ENCODE measurements at regions not wholly inside any gene's neighbourhood (a gene's known extent, or its start where the extent isn't known, plus 50 kb on each side); places are given as distances from the start of the nearest gene placed in this dataset.

DNA sequence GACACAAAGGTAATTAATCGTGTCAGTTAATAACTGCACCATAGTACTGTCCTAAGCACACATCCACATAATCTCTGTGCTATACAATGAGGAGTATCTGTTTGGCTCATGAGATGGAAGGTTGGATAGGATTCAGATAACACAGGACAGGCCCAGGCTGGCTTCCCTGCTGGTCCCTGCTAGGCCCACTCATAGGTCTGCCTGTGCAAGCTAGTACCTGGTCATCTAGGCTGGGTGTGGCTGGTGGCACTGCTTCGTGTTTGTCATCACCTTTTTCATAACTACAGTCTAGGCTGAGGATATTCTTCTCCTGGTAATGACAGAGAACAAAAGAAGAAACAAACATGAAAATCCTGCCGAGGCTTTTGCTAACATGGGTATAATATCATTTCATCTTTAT, 392.8 kb downstream of the TRIB2 start:
- no peak for DNase-seq
- Histone ChIP-seq H3K36me3 (ENCODE audit: control insufficient read depth, insufficient read depth, low read length) (no peaks in the 10 kb centered on the region), H3K4me3 (ENCODE audit: low read length) (no peak overlapping the region), H3K4me1 (ENCODE audit: control insufficient read depth, insufficient read depth, low read length) (no peaks in the 10 kb centered on the region), H3K27ac (ENCODE audit: low read length) (no peak overlapping the region), H3K9me3 (replicated peaks; ENCODE audit: control insufficient read depth, low read depth, low read length) (no peaks in the 10 kb centered on the region), H3K27me3 (ENCODE audit: control insufficient read depth, insufficient read depth, low read length) (no peaks in the 10 kb centered on the region)
- no CpG with 5 or more reads among the region's 3 CpGs for WGBS (ENCODE audit: insufficient coverage)

- Histone ChIP-seq H3K27me3 (ENCODE audit: control insufficient read depth, insufficient read depth, low read length) (no peaks in the 10 kb centered on the region), H3K9me3 (replicated peaks; ENCODE audit: control insufficient read depth, low read depth, low read length) (no peaks in the 10 kb centered on the region), H3K4me1 (ENCODE audit: control insufficient read depth, insufficient read depth, low read length) (no peaks in the 10 kb centered on the region), H3K27ac (ENCODE audit: low read length) (no peak overlapping the region), H3K4me3 (ENCODE audit: low read length) (no peak overlapping the region), H3K36me3 (ENCODE audit: control insufficient read depth, insufficient read depth, low read length) (no peaks in the 10 kb centered on the region)
- WGBS (ENCODE audit: insufficient coverage), result 83% methylated on average over 1 of the region's 3 CpGs
- DNase-seq, result no peak
Observed at GRCh38 chr2:13110825-13111224, 394.1 kb downstream of the TRIB2 start.

DNA sequence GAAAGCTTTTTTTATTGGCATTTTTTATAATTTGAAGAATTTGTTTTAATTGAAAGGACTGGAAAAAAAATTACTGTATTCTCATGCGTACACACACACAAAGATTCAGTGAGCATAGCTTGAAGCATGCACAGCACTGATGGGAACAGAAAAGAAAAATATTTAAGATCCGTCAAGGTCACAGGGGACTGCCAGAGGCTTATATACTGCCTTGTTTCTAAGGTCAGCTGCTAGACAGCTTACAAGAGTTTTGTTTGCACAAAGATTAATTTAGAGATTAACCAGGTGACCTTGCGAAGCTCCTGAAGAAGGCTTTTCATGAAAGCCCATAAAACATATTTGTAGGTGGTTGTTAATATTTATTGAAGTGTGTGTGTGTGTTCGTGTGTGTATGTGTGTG, 396.3 kb downstream of the TRIB2 start:
- H3K9me3 ChIP-seq (replicated peaks; ENCODE audit: control insufficient read depth, low read depth, low read length), result no peaks in the 10 kb centered on the region
- 43% methylated on average over 2 of the region's 4 CpGs for WGBS (ENCODE audit: insufficient coverage)
- H3K36me3 ChIP-seq (ENCODE audit: control insufficient read depth, insufficient read depth, low read length), result no peaks in the 10 kb centered on the region
- H3K4me1 ChIP-seq (ENCODE audit: control insufficient read depth, insufficient read depth, low read length), result no peaks in the 10 kb centered on the region
- no peak for DNase-seq
- H3K4me3 ChIP-seq (ENCODE audit: low read length), result no peak overlapping the region
- H3K27ac ChIP-seq (ENCODE audit: low read length), result no peak overlapping the region
- H3K27me3 ChIP-seq (ENCODE audit: control insufficient read depth, insufficient read depth, low read length), result no peaks in the 10 kb centered on the region

GRCh38 chr2:13114391-13114790, 397.7 kb downstream of the TRIB2 start:
- no peaks in the 10 kb centered on the region for H3K9me3 ChIP-seq (replicated peaks; ENCODE audit: control insufficient read depth, low read depth, low read length)
- DNase-seq, result peak; percentile 35
- no peaks in the 10 kb centered on the region for H3K27me3 ChIP-seq (ENCODE audit: control insufficient read depth, insufficient read depth, low read length)
- no peak overlapping the region for H3K4me3 ChIP-seq (ENCODE audit: low read length)
- WGBS (ENCODE audit: insufficient coverage), result 38% methylated on average over 1 of the region's 1 CpG
- H3K4me1 ChIP-seq (ENCODE audit: control insufficient read depth, insufficient read depth, low read length), result no peaks in the 10 kb centered on the region
- no peak overlapping the region for H3K27ac ChIP-seq (ENCODE audit: low read length)
- no peaks in the 10 kb centered on the region for H3K36me3 ChIP-seq (ENCODE audit: control insufficient read depth, insufficient read depth, low read length)

DNA sequence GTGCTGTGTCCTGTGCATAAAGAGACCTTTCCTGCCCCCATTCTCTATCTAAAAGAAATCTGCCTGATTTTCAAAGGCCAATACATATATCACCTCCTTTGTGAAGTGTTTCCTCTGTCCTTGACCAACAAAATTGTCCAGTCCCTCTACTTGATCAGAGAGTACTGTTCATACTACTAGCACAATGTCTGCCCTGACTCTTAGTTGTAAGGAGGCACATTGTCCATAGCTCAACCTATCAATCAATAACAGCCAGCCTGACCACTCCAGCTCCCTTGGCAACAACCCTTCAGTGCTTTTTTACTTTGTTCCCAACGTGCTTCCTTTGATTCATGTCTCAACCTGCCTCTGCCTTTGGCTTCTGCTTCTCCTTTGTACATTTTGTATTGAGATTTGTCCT, 398.9 kb downstream of the TRIB2 start:
- no peaks in the 10 kb centered on the region for H3K36me3 ChIP-seq (ENCODE audit: control insufficient read depth, insufficient read depth, low read length)
- H3K27me3 ChIP-seq (ENCODE audit: control insufficient read depth, insufficient read depth, low read length), result no peaks in the 10 kb centered on the region
- no peaks in the 10 kb centered on the region for H3K9me3 ChIP-seq (replicated peaks; ENCODE audit: control insufficient read depth, low read depth, low read length)
- WGBS (ENCODE audit: insufficient coverage), result no CpG with 5 or more reads among the region's 1 CpG
- no peak overlapping the region for H3K4me3 ChIP-seq (ENCODE audit: low read length)
- no peak overlapping the region for H3K27ac ChIP-seq (ENCODE audit: low read length)
- H3K4me1 ChIP-seq (ENCODE audit: control insufficient read depth, insufficient read depth, low read length), result no peaks in the 10 kb centered on the region
- no peak for DNase-seq

- DNase-seq, result no peak
- Histone ChIP-seq H3K4me1 (ENCODE audit: control insufficient read depth, insufficient read depth, low read length) (no peaks in the 10 kb centered on the region), H3K27ac (ENCODE audit: low read length) (no peak overlapping the region), H3K27me3 (ENCODE audit: control insufficient read depth, insufficient read depth, low read length) (no peaks in the 10 kb centered on the region), H3K9me3 (replicated peaks; ENCODE audit: control insufficient read depth, low read depth, low read length) (no peaks in the 10 kb centered on the region), H3K36me3 (ENCODE audit: control insufficient read depth, insufficient read depth, low read length) (no peaks in the 10 kb centered on the region), H3K4me3 (ENCODE audit: low read length) (no peak overlapping the region)
- no CpG with 5 or more reads among the region's 6 CpGs for WGBS (ENCODE audit: insufficient coverage)
Observed at GRCh38 chr2:13121096-13121495, 404.4 kb downstream of the TRIB2 start.

DNA sequence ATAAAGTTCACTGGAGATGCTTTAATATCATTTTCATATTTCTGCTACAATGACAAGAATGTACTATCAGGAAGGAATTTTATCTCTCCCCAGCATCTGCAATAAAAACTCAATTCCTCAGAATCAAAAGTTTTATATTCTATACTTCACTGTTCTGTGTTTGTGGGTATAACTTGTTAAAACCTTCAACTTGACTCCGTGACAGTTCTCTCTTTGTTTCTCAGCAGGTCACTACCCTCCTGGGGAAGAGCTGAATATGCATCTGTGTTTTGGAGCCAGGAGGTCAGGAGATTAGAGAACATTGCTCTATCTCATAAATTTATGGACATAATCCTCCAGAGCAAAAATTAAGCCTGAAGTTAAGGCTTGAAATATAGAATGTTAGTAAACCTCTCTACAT, 411.4 kb downstream of the TRIB2 start:
- Histone ChIP-seq H3K4me3 (ENCODE audit: low read length) (no peak overlapping the region), H3K27ac (ENCODE audit: low read length) (no peak overlapping the region), H3K27me3 (ENCODE audit: control insufficient read depth, insufficient read depth, low read length) (no peaks in the 10 kb centered on the region), H3K4me1 (ENCODE audit: control insufficient read depth, insufficient read depth, low read length) (no peaks in the 10 kb centered on the region), H3K9me3 (replicated peaks; ENCODE audit: control insufficient read depth, low read depth, low read length) (no peaks in the 10 kb centered on the region), H3K36me3 (ENCODE audit: control insufficient read depth, insufficient read depth, low read length) (no peaks in the 10 kb centered on the region)
- DNase-seq, result no peak
- no CpG with 5 or more reads among the region's 1 CpG for WGBS (ENCODE audit: insufficient coverage)

GRCh38 chr2:13135369-13135768, 418.6 kb downstream of the TRIB2 start:
- peak; percentile 25 for DNase-seq
- 26% methylated on average over 3 of the region's 3 CpGs for WGBS (ENCODE audit: insufficient coverage)
- Histone ChIP-seq H3K4me1 (ENCODE audit: control insufficient read depth, insufficient read depth, low read length) (no peaks in the 10 kb centered on the region), H3K36me3 (ENCODE audit: control insufficient read depth, insufficient read depth, low read length) (no peaks in the 10 kb centered on the region), H3K27me3 (ENCODE audit: control insufficient read depth, insufficient read depth, low read length) (no peaks in the 10 kb centered on the region), H3K4me3 (ENCODE audit: low read length) (no peak overlapping the region), H3K27ac (ENCODE audit: low read length) (no peak overlapping the region), H3K9me3 (replicated peaks; ENCODE audit: control insufficient read depth, low read depth, low read length) (no peaks in the 10 kb centered on the region)

GRCh38 chr2:13135856-13136255, 419.1 kb downstream of the TRIB2 start:
- no peaks in the 10 kb centered on the region for H3K36me3 ChIP-seq (ENCODE audit: control insufficient read depth, insufficient read depth, low read length)
- H3K9me3 ChIP-seq (replicated peaks; ENCODE audit: control insufficient read depth, low read depth, low read length), result no peaks in the 10 kb centered on the region
- 73% methylated on average over 1 of the region's 1 CpG for WGBS (ENCODE audit: insufficient coverage)
- no peaks in the 10 kb centered on the region for H3K27me3 ChIP-seq (ENCODE audit: control insufficient read depth, insufficient read depth, low read length)
- no peak overlapping the region for H3K4me3 ChIP-seq (ENCODE audit: low read length)
- H3K4me1 ChIP-seq (ENCODE audit: control insufficient read depth, insufficient read depth, low read length), result no peaks in the 10 kb centered on the region
- DNase-seq, result no peak
- H3K27ac ChIP-seq (ENCODE audit: low read length), result no peak overlapping the region

GRCh38 chr2:13137679-13138078, 420.9 kb downstream of the TRIB2 start:
- Histone ChIP-seq H3K4me3 (ENCODE audit: low read length) (no peak overlapping the region), H3K27me3 (ENCODE audit: control insufficient read depth, insufficient read depth, low read length) (no peaks in the 10 kb centered on the region), H3K4me1 (ENCODE audit: control insufficient read depth, insufficient read depth, low read length) (no peaks in the 10 kb centered on the region), H3K27ac (ENCODE audit: low read length) (no peak overlapping the region), H3K36me3 (ENCODE audit: control insufficient read depth, insufficient read depth, low read length) (no peaks in the 10 kb centered on the region), H3K9me3 (replicated peaks; ENCODE audit: control insufficient read depth, low read depth, low read length) (no peaks in the 10 kb centered on the region)
- DNase-seq, result no peak
- WGBS (ENCODE audit: insufficient coverage), result no CpG with 5 or more reads among the region's 3 CpGs

GRCh38 chr2:13141315-13141714, 424.6 kb downstream of the TRIB2 start:
- Histone ChIP-seq H3K4me3 (ENCODE audit: low read length) (no peak overlapping the region), H3K9me3 (replicated peaks; ENCODE audit: control insufficient read depth, low read depth, low read length) (no peaks in the 10 kb centered on the region), H3K36me3 (ENCODE audit: control insufficient read depth, insufficient read depth, low read length) (no peaks in the 10 kb centered on the region), H3K4me1 (ENCODE audit: control insufficient read depth, insufficient read depth, low read length) (no peaks in the 10 kb centered on the region), H3K27ac (ENCODE audit: low read length) (no peak overlapping the region), H3K27me3 (ENCODE audit: control insufficient read depth, insufficient read depth, low read length) (no peaks in the 10 kb centered on the region)
- no CpG with 5 or more reads among the region's 2 CpGs for WGBS (ENCODE audit: insufficient coverage)
- no peak for DNase-seq
